DLD1 (cell line): ENCODE measurements at regions not wholly inside any gene's neighbourhood (a gene's known extent, or its start where the extent isn't known, plus 50 kb on each side); places are given as distances from the start of the nearest gene placed in this dataset.

Source experiments
- in situ Hi-C: cut with HindIII; loops from 2 replicates; pipeline ENCODE4 v1.10.0; 2017; ENCODE audit warnings: low sequenced_read_pairs

GRCh38 chr6:74956559-74957428 is 249.1 kb downstream of the COL12A1 start:
- in situ Hi-C loops, result no loop called here

- in situ Hi-C loops, result no loop called here
Observed at GRCh38 chr6:74953708-74954107, 252.1 kb downstream of the COL12A1 start.

DNA sequence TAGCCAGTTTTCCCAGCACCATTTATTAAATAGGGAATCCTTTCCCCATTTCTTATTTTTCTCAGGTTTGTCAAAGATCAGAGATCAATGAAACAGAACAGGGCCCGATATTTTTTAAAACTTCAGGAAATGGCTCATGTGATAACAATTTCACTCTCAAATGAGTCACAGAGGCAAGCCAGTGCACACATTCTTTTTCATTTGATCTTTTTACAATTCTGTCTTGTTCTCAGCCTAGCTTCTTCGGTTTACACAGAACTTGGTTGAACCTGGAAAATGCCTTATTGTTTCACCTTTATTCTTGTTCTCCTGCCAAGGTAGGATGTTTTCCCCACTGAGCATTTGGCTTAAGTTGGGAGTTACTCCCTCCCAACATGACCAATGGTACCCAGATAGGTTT is 258.9 kb downstream of the COL12A1 start:
- in situ Hi-C loops, result no loop called here

DNA sequence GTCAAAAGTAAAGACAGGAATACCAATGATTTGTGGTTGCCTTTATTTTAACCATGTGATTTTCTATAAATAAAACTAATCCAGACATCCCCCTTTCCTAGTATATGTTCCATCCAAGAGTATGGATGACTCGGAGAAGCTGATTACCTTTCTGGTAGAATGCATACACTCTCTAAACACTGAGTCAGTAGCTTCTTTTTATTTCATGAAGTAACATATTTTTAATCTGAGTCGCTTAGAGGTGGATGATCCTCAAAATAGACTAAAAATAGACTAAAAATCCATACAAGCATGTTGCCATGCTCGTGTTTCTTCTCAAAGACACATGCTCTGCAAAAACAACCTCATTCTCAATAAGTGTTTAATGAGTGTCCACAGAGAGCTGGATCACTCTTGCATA is 263.7 kb downstream of the COL12A1 start:
- in situ Hi-C loops, result no loop called here

GRCh38 chr6:74941424-74941823 is 264.4 kb downstream of the COL12A1 start:
- in situ Hi-C loops, result no loop called here

GRCh38 chr6:74939721-74940620 is 265.9 kb downstream of the COL12A1 start:
- in situ Hi-C loops, result no loop called here

GRCh38 chr6:74939151-74939708 is 266.6 kb downstream of the COL12A1 start:
- in situ Hi-C loops, result no loop called here

DNA sequence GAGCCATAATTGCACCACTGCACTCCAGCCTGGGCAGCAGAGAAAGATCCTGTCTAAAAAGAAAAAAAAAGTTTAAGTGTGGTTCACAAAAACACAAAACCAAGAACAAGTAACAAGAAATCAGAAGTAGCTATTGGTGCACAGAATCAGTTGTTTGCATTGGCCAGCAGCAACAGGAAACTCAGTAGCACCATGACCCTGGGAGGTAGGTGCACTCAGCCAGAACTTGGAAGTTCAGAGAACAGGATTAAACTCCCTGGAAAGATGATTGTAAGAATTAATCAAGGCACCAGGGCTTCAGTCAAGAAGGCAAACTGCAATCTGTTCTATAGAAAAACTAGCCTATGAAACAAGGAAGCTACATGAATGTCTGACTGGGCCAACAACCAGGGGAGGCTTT is 267.9 kb downstream of the COL12A1 start:
- in situ Hi-C loops, result no loop called here

GRCh38 chr6:74936886-74937285 is 269.0 kb downstream of the COL12A1 start:
- in situ Hi-C loops, result no loop called here

- in situ Hi-C loops, result no loop called here
Observed at GRCh38 chr6:74932232-74932888, 273.5 kb downstream of the COL12A1 start.

- in situ Hi-C loops, result no loop called here
Observed at GRCh38 chr6:74931558-74931957, 274.3 kb downstream of the COL12A1 start.

DNA sequence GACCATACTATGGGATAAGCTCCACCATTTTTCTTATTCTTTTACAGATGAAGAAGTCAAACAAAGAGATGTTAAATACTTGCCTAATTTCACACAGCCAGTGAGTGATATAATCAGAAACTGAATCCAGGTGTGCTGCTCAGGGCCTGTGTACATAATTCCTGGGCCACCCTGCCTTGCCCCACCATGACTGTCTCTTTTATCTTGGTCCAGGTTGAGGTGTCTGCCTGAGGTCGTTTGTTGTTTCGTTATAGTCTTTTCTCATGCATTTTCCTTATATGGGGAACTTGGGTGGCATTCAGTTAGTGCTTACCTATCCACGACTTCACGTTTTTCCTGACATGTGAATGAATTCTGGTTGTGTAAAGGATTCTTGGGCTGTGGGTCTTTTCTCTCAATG is 277.6 kb downstream of the COL12A1 start:
- in situ Hi-C loops, result no loop called here

DNA sequence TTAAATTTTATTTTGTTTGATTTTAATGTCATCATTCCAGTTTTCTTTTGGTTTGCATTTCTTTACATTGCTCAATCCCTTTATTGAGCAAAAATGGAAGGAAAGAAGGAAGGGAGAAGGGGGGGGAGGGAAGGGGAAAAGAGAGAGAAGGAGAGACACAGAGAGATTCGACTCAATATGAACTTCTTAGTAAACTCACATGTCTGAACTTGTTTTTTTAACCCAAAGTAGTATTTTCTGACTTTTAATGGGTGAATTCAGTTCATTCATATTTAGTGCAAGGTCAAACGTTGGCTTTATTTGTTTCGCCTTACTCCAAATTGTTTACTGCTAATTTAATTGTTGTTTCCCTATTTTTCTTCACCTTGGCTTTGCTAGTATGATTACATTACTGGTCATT is 278.6 kb downstream of the COL12A1 start:
- in situ Hi-C loops, result no loop called here

- in situ Hi-C loops, result no loop called here
Observed at GRCh38 chr6:74925683-74926082, 280.2 kb downstream of the COL12A1 start.

- in situ Hi-C loops, result no loop called here
Observed at GRCh38 chr6:74914888-74915287, 291.0 kb downstream of the COL12A1 start.

GRCh38 chr6:74912234-74912633 is 293.6 kb downstream of the COL12A1 start:
- in situ Hi-C loops, result no loop called here

DNA sequence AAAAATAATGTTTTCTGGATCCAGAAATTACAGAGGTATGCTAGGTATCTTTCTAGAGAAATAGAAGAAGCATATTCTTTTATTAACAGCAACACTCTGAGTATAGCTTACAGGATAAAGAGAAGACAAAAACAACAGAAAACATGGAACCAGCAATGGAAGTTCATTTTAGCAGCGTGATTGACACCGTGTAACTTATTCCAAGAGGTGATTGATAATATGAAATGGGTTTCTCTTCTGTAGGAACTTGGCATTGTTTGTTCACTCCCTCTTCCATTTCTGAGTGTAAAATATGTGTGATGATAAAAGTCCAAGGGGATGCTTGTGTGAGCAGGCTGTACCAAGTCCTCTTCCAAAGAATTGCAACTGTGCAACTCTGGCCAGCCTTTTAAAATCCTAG is 303.0 kb downstream of the COL12A1 start:
- in situ Hi-C loops, result no loop called here

DNA sequence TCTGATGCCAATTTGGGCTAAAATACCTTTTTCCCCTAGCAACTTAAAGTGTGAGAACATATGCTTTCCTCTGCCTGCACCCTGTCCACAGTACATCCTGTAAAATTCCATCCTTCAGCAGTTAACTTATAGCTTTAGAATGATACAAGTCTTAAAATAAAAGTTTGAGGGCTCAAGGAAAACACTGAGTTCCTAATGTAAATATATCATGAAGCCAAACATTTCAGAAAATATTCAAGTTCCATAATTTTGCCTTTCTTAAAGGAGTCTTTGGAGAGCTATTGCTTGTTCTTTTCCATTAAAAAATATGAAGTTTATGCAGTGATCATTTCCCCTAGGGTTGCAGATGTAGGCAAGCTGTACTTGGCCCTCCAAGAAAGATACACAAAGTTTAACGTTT is 303.8 kb downstream of the COL12A1 start:
- in situ Hi-C loops, result no loop called here

GRCh38 chr6:74901576-74901975 is 304.3 kb downstream of the COL12A1 start:
- in situ Hi-C loops, result no loop called here

- in situ Hi-C loops, result no loop called here
Observed at GRCh38 chr6:74899416-74899815, 306.4 kb downstream of the COL12A1 start.

DNA sequence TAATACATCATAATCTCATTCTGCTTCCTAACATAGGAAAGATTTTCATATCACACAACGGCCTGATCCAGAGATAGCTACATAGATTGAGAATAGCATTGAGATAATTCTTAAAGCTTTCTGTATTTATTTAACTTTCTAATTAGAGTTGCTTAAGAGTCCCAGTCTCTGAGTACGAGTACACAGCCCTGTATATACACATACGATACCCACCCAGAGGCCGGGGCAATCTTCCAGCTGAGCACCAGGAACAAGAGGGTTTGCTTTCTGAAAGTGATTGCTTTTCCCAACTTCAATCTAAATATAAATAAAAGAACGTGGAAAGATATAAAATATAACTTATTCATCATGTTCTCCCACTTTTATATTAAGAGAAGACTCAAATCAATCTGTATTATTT is 313.8 kb downstream of the COL12A1 start:
- in situ Hi-C loops, result no loop called here
